IMR-90 (cell line): ENCODE measurements at regions not wholly inside any gene's neighbourhood (a gene's known extent, or its start where the extent isn't known, plus 50 kb on each side); places are given as distances from the start of the nearest gene placed in this dataset.

ENCODE experiments used
- CEBPB ChIP-seq: IDR thresholded peaks from 2 replicates; pipeline ENCODE4 v1.6.1; 2012; ENCODE audit warnings: low read depth, low read length, improper control_type of control experiment
- CTCF ChIP-seq: conservative IDR thresholded peaks from 2 replicates; pipeline ENCODE4 v1.5.1; 2012; ENCODE audit warnings: mild to moderate bottlenecking, low read depth, low read length, improper control_type of control experiment
- FOS ChIP-seq: fragments of 150-350 bp; IDR thresholded peaks from 2 replicates; pipeline ENCODE4 v1.6.1; 2016; ENCODE audit warnings: low read depth, low read length
- MAFK ChIP-seq: IDR thresholded peaks from 2 replicates; pipeline ENCODE4 v1.6.1; 2012; ENCODE audit warnings: low read depth, low read length, improper control_type of control experiment
- MAZ ChIP-seq: IDR thresholded peaks from 2 replicates; pipeline ENCODE4 v1.6.1; 2012; ENCODE audit warnings: low read depth, mild to moderate bottlenecking, low read length, improper control_type of control experiment, moderate library complexity, borderline replicate concordance
- MXI1 ChIP-seq: IDR thresholded peaks from 2 replicates; pipeline ENCODE4 v1.6.1; 2012; ENCODE audit warnings: low read depth, mild to moderate bottlenecking, low read length, moderate library complexity, borderline replicate concordance
- POLR2A ChIP-seq: IDR thresholded peaks from 2 replicates; pipeline ENCODE4 v1.6.1; 2012; ENCODE audit warnings: mild to moderate bottlenecking, low read depth, low read length
- RAD21 ChIP-seq: IDR thresholded peaks from 2 replicates; pipeline ENCODE4 v1.6.1; 2012; ENCODE audit warnings: low read length, improper control_type of control experiment
- RCOR1 ChIP-seq: IDR thresholded peaks from 2 replicates; pipeline ENCODE4 v1.6.1; 2012; ENCODE audit warnings: mild to moderate bottlenecking, low read length, improper control_type of control experiment; ENCODE audit not compliant: insufficient replicate concordance
- RFX5 ChIP-seq: IDR thresholded peaks from 2 replicates; pipeline ENCODE4 v1.8.0; 2012; ENCODE audit warnings: low read depth, mild to moderate bottlenecking, low read length, moderate library complexity
- SMC3 ChIP-seq: fragments of 150-350 bp; IDR thresholded peaks from 2 replicates; pipeline ENCODE4 v1.6.1; 2016; ENCODE audit warnings: low read depth, mild to moderate bottlenecking, antibody characterized with exemption, low read length, moderate library complexity
- USF2 ChIP-seq: fragments of 150-350 bp; IDR thresholded peaks from 2 replicates; pipeline ENCODE4 v1.6.1; 2017; ENCODE audit warnings: mild to moderate bottlenecking, antibody characterized with exemption, low read length, low read depth

- TF ChIP-seq MAFK (no peak), CTCF (no peak), CEBPB (no peak), POLR2A (no peak), FOS (no peak), SMC3 (no peak), RFX5 (no peak), RAD21 (no peak), RCOR1 (no peak), MXI1 (no peak), MAZ (no peak), USF2 (no peak)
These were observed 86.6 kb upstream of the TAB2 start for GRCh38 chr6:149230712-149231460.
